DMS114 treated with DMSO at 0.1 percent for 48 hours (cell line): ENCODE measurements at regions not wholly inside any gene's neighbourhood (a gene's known extent, or its start where the extent isn't known, plus 50 kb on each side); places are given as distances from the start of the nearest gene placed in this dataset.

ENCODE experiments used
- DNase-seq: peaks from one replicate; lab custom pipeline; 2025; ENCODE audit not compliant: unreplicated experiment; lab: John Stamatoyannopoulos, UW

DNA sequence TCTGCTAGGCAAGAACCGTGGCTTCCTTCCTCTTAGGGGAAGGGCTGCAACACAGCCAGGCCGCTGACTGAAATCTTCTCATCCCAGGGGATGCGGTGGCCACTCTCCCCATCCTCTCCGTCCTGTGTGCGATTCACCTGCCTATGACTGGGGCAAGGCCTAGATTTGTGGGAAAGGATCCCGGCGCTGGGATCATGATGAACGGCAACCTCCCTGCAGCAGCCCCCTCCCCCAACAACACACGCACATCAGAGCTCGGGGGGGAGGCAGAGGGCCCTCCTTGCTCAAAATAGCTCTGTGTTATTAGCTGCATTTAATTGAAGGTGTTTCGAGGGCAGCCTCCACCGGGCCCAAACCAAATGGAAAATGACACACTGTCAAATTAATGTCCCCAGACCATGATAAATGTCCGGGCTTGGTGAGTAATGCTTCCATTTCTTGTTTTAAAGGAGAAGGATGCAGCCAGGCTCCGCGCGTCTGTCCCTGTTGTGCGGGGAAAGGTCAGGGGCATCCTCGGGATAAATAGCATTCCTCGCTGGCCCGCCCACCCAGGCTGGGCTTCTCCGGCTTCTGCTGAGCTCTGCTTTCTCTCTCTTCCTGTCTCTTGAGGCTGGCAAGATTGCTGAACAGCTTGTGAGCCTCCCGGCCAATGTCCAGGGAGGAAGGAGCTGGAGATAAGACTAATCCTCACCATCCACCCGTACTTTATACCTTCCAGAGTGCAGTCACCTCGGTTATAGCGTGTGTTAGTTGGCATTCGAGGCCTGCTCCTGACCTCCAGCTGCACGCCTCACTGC is 56.4 kb upstream of the TLE3 start:
- DNase-seq = no peak

DNA sequence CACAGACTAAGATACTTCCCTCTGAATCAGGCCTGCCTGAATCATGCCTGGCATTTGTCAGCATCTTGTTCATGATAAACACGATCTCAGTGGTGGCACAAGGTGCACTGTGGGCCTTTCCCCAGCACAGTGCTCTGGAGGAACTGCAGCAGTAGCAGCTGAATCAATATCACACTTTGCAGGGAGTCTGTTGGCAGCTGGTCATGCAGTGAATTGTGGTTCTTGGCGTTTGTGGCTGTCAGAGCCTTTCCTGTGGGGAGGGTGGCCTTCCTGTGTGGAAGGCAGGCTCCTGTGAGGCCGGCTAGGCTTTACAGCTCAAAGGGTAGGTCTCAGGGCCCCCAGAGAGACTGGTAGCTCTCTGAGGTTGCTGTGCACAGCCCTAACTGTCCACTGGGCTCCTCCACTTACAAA is 54.4 kb upstream of the TLE3 start:
- no peak for DNase-seq

DNA sequence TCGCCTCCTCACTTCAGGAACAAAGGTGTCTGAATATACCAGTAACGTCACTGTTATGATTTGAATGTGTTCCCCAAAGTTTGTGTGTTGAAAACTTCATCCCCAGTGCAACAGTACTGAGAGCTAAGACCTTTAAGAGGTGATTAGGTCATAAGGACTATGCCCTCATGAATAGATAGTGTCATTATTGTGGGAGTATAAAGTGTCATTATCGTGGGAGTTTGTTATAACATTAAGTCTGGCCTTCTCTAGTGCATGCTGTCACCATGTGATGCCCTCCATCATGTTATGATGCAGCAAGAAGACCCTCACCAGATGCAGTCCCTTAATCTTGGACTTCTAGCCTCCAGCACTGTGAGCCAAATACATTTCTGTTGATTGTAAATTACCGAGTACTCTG is 53.7 kb upstream of the TLE3 start:
- DNase-seq = no peak

DNA sequence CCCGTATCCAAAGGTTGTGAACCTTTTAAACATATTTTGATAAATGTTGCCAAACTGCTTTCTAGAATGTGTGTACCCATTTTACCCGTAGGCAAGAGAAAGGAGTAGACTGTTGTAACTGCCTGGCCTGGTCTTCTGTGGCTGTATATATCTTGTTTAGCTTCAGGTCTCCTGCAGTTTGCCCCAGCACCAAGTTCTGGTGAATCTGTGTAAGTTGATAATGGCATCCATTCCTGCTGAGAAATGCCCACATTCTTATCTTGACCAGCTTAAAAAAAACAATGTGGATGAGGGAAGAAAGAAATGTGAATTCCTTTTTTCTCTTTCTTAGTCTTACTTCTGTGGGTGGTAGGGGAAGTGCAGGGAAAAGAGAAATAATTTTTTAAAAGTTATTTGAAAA is 53.3 kb upstream of the TLE3 start:
- no peak for DNase-seq

DNA sequence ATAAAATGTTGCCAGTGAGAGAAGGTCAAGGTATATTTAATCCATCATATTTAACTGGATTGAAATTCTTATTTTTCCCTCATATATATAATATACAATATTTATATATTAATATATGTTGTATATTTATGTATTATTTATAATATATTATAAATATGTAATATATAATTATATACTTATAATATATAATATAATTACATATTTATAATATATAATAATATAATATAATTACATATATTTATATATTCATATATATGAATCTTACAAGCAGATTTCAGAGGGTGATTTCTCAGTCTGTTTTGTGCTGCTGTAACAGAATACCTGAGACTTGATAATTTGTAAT is 52.7 kb upstream of the TLE3 start:
- DNase-seq = no peak

DNA sequence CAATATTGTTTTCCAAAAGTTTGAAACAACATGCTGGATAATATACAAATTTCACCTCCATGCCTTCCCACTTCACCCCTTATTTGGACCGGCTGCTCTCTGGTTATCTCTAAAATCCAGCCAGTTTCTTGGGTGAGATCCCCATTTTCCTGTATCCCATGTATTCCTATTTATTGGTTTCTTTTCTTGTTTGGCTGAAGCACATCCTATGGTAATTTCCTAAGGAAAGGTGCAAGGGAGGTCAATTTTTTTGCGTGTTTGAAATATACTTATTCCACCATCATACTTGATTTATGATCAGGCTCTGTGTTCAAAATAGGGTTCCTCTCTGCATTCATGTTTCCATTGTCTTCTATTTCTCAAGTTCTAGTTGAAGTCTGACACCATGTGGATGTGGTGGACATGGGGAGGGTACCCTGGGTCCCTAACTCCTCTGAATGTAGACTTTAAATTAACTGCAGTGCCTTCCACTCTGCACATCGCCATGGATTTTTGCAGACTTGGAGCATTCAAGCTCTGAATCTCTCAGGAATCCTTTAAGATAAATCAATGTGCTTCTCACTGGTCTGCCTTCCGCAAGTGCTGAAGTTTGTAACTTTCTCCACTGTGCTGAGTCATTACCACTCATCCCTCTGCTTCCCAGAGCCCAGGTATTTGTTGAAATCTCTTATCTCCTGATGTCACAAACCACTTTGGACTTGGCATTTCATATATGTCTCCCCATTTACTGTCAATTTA is 52.1 kb upstream of the TLE3 start:
- no peak for DNase-seq

DNA sequence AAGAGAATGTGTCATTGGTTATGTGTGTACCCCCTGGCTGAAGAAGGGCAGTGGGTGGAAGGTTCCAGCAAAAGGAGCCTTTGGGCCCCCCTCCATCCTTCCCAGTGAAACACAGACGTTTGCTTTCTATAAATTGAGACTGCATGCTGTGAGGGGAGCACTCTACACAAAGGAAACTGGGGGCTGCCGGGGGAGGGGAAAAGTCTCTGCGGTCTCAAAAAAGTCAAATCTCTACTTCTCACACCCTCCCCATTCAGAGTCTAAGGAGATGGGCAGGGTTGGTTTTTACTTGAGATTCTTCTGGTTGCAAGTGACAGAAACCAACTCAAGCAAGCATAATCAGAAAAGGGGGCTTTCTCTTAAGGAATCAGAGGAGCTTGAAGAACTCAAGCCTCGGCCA is 50.1 kb upstream of the TLE3 start:
- no peak for DNase-seq
